A673 (cell line): ENCODE measurements at regions not wholly inside any gene's neighbourhood (a gene's known extent, or its start where the extent isn't known, plus 50 kb on each side); places are given as distances from the start of the nearest gene placed in this dataset.

ENCODE experiments used
- BruUV-seq: library from RNA; stranded (reverse); fragments of 400-500 nt; replicated peaks from 2 replicates; lab custom pipeline; 2021; lab: Mats Ljungman, UMichigan
- CTCF ChIA-PET: fragments of 300-600 bp; sonication (Branson Sonifier 250); formaldehyde crosslinking; loops from one replicate; lab custom pipeline; 2022; ENCODE audit warnings: antibody characterized with exemption; lab: Charles Lee
- POLR2A ChIA-PET: fragments of 300-600 bp; sonication (Branson Sonifier 250); formaldehyde crosslinking; loops from one replicate; lab custom pipeline; 2022; ENCODE audit warnings: antibody characterized with exemption; ENCODE audit not compliant: low non-redundant PET; lab: Charles Lee
- DNase-seq: peaks from one replicate; pipeline ENCODE4 v3.0.0-alpha.2; 2015; ENCODE audit warnings: low spot score
- H3K27ac ChIP-seq: fragments of 200-600 bp; sonication (generic); 2 replicates; pipeline ENCODE4 v1.5.1; 2016; ENCODE audit warnings: mixed run types, low read depth, mild to moderate bottlenecking, mixed read lengths, antibody characterized with exemption, low read length; ENCODE audit not compliant: poor library complexity, severe bottlenecking
- H3K27me3 ChIP-seq: fragments of 200-600 bp; sonication (generic); replicated peaks from 2 replicates; pipeline ENCODE4 v1.6.1; 2017; ENCODE audit warnings: mixed run types, low read depth, mild to moderate bottlenecking, mixed read lengths, antibody characterized with exemption, low read length; ENCODE audit not compliant: insufficient read depth, poor library complexity
- H3K36me3 ChIP-seq: fragments of 200-600 bp; sonication (generic); 2 replicates; pipeline ENCODE4 v1.6.1; 2016; ENCODE audit warnings: mixed run types, mild to moderate bottlenecking, mixed read lengths, antibody characterized with exemption, low read length; ENCODE audit not compliant: insufficient read depth, poor library complexity, severe bottlenecking
- H3K4me1 ChIP-seq: fragments of 200-600 bp; sonication (generic); 2 replicates; pipeline ENCODE4 v1.6.1; 2017; ENCODE audit warnings: mixed run types, mild to moderate bottlenecking, mixed read lengths, antibody characterized with exemption, low read length; ENCODE audit not compliant: insufficient read depth, poor library complexity, severe bottlenecking
- H3K4me3 ChIP-seq: fragments of 200-600 bp; sonication (generic); 2 replicates; pipeline ENCODE4 v1.5.1; 2016; ENCODE audit warnings: low read depth, mixed run types, mild to moderate bottlenecking, mixed read lengths, low read length; ENCODE audit not compliant: poor library complexity, severe bottlenecking
- H3K9me3 ChIP-seq: fragments of 200-600 bp; sonication (generic); 2 replicates; pipeline ENCODE4 v1.6.1; 2016; ENCODE audit warnings: mixed run types, low read depth, mild to moderate bottlenecking, mixed read lengths, antibody characterized with exemption, low read length; ENCODE audit not compliant: poor library complexity, severe bottlenecking
- EZH2 ChIP-seq: fragments of 200-600 bp; sonication (generic); IDR thresholded peaks from 2 replicates; pipeline ENCODE4 v1.6.1; 2017; ENCODE audit warnings: borderline replicate concordance, low read depth, mild to moderate bottlenecking, mixed read lengths, antibody characterized with exemption, low read length; ENCODE audit not compliant: poor library complexity, severe bottlenecking
- intact Hi-C: fragments of 100-400 bp; cut with micrococcal nuclease; formaldehyde crosslinking; loops from one replicate; pipeline ENCODE4 v1.10.0; 2022; ENCODE audit not compliant: unreplicated experiment
- TF ChIP-seq, protein P1 (sequence below): fragments of 300-800, 200-600 bp; sonication (generic); conservative IDR thresholded peaks from 2 replicates; pipeline ENCODE4 v1.5.1; 2017; ENCODE audit warnings: low read depth, mild to moderate bottlenecking, antibody characterized with exemption, low read length, moderate library complexity, mixed read lengths

DNA sequence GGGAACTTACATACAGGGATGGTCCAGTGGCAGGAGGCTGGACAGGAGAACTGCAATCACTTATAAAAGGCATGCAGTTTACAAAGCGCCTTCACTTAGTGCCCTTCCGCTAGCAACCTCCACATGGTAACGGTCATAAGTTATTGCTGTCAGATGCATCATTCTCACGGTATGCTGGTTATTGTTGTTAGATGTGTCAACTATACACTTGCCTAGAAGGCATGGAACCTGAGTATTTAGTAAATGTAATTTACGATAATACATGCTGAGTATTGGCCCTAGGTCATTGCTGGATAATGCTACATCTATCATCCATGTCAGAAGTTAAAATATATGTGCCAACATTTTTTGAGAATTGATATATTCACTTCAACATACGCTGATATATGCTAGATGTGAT is 155.1 kb upstream of the MBL2 start:
- BruUV-seq: no TSS peak
- H3K4me3 ChIP-seq: no peak overlapping the region
- intact Hi-C loops: no loop called here
- POLR2A ChIA-PET: no interaction called here
- H3K4me1 ChIP-seq: no peaks in the 10 kb centered on the region
- no peaks in the 10 kb centered on the region for H3K9me3 ChIP-seq
- no peak for DNase-seq
- CTCF ChIA-PET: no interaction called here
- no peak for TF ChIP-seq EZH2
- TF ChIP-seq, protein P1, sequence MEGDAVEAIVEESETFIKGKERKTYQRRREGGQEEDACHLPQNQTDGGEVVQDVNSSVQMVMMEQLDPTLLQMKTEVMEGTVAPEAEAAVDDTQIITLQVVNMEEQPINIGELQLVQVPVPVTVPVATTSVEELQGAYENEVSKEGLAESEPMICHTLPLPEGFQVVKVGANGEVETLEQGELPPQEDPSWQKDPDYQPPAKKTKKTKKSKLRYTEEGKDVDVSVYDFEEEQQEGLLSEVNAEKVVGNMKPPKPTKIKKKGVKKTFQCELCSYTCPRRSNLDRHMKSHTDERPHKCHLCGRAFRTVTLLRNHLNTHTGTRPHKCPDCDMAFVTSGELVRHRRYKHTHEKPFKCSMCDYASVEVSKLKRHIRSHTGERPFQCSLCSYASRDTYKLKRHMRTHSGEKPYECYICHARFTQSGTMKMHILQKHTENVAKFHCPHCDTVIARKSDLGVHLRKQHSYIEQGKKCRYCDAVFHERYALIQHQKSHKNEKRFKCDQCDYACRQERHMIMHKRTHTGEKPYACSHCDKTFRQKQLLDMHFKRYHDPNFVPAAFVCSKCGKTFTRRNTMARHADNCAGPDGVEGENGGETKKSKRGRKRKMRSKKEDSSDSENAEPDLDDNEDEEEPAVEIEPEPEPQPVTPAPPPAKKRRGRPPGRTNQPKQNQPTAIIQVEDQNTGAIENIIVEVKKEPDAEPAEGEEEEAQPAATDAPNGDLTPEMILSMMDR: no peak
- no peak overlapping the region for H3K27ac ChIP-seq
- H3K27me3 ChIP-seq: no peaks in the 10 kb centered on the region
- no peaks in the 10 kb centered on the region for H3K36me3 ChIP-seq

DNA sequence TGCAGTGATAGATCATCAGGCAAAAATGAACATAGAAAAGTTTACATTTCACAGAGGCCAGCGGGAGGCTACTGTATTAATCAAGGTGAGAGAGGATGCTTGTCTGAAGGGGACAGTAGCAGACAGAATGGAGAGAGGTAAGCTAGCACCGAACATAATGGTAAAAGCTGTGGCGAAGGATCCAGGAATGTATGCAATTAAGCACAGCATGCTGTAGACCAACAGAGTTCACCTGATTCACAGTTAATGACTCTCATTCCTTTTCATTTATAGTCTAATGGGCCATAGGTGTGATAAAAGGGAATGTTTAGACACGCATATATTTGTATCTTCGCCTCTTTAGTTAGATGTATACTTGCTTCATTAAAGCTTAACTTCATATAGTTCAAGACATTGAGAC is 150.9 kb upstream of the MBL2 start:
- Histone ChIP-seq H3K4me1 (no peaks in the 10 kb centered on the region), H3K27me3 (no peaks in the 10 kb centered on the region), H3K9me3 (no peaks in the 10 kb centered on the region), H3K27ac (no peak overlapping the region), H3K4me3 (no peak overlapping the region), H3K36me3 (no peaks in the 10 kb centered on the region)
- no TSS peak for BruUV-seq
- intact Hi-C loops: no loop called here
- DNase-seq: no peak
- TF ChIP-seq EZH2: no peak
- TF ChIP-seq, protein P1: no peak
- ChIA-PET POLR2A (no interaction called here), CTCF (no interaction called here)

DNA sequence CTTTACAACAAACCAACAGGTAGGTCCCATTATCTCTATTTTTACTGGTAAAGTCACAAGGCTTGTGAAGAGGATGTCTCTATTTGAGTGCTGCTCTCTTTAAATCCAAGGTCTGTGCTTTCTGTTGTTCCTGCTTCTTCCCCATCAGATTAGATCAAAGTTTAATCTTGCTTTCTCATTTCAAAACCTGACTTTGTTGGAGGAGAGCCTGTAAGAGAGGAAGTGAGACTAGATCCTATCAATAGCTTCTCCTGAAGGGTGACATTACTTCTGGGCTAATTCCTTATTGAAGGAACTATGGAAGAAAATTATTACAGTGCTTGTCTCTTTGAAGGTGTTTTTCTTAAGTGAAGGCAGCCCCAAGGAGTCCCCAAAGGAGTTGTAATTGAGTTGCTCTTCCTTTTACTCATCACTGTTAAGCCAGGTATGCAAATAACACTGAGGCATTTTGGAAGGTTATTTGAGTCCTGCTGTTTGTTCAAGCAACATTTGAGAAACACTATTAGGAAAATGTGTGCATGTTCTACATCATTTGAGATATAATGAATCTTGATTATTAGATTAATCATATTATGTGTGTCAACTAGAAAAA is 146.2 kb upstream of the MBL2 start:
- DNase-seq: no peak
- Histone ChIP-seq H3K36me3 (no peaks in the 10 kb centered on the region), H3K9me3 (no peaks in the 10 kb centered on the region), H3K4me3 (no peak overlapping the region), H3K27me3 (no peaks in the 10 kb centered on the region), H3K4me1 (no peaks in the 10 kb centered on the region), H3K27ac (no peak overlapping the region)
- no TSS peak for BruUV-seq
- POLR2A ChIA-PET: no interaction called here
- CTCF ChIA-PET: no interaction called here
- TF ChIP-seq EZH2: no peak
- TF ChIP-seq, protein P1: no peak
- intact Hi-C loops: no loop called here
